ENCODE measurements at regions not wholly inside any gene's neighbourhood (a gene's known extent, or its start where the extent isn't known, plus 50 kb on each side); places are given as distances from the start of the nearest gene placed in this dataset.
"Not testable (repeated sequence)": the region's sequence is repeated elsewhere in the genome, so short reads cannot be mapped to it uniquely, and the experiment has no call there.

- DNase-seq (ENCODE audit: low read depth, low spot score), result no peak
These were observed 59.2 kb downstream of the EMX2 start for GRCh38 chr10:117601716-117602115.

- DNase-seq (ENCODE audit: low read depth, low spot score), result no peak
These were observed 60.5 kb downstream of the EMX2 start for GRCh38 chr10:117603081-117603480.

- no peak for DNase-seq (ENCODE audit: low read depth, low spot score)
These were observed 61.2 kb downstream of the EMX2 start for GRCh38 chr10:117603726-117604125.

GRCh38 chr10:117609095-117609795 is 66.7 kb downstream of the EMX2 start:
- DNase-seq (ENCODE audit: low read depth, low spot score), result no peak

- no peak for DNase-seq (ENCODE audit: low read depth, low spot score)
These were observed 67.2 kb downstream of the EMX2 start for GRCh38 chr10:117609796-117610170.

- DNase-seq (ENCODE audit: low read depth, low spot score), result no peak
These were observed 67.8 kb downstream of the EMX2 start for GRCh38 chr10:117610321-117610720.

GRCh38 chr10:117612113-117612512 is 69.6 kb downstream of the EMX2 start:
- DNase-seq (ENCODE audit: low read depth, low spot score), result no peak

- no peak for DNase-seq (ENCODE audit: low read depth, low spot score)
These were observed 73.1 kb downstream of the EMX2 start for GRCh38 chr10:117615649-117616048.

- no peak for DNase-seq (ENCODE audit: low read depth, low spot score)
These were observed 73.6 kb downstream of the EMX2 start for GRCh38 chr10:117616179-117616578.

GRCh38 chr10:117617086-117617485 is 74.5 kb downstream of the EMX2 start:
- no peak for DNase-seq (ENCODE audit: low read depth, low spot score)

GRCh38 chr10:117617659-117618058 is 75.1 kb downstream of the EMX2 start:
- DNase-seq (ENCODE audit: low read depth, low spot score), result no peak

- DNase-seq (ENCODE audit: low read depth, low spot score), result no peak
These were observed 76.7 kb downstream of the EMX2 start for GRCh38 chr10:117619223-117619622.

- DNase-seq (ENCODE audit: low read depth, low spot score), result no peak
These were observed 77.3 kb downstream of the EMX2 start for GRCh38 chr10:117619707-117620405.

- no peak for DNase-seq (ENCODE audit: low read depth, low spot score)
These were observed 78.7 kb downstream of the EMX2 start for GRCh38 chr10:117621196-117621595.

- DNase-seq (ENCODE audit: low read depth, low spot score), result no peak
These were observed 79.4 kb downstream of the EMX2 start for GRCh38 chr10:117621795-117622420.

GRCh38 chr10:117622471-117623184 is 80.1 kb downstream of the EMX2 start:
- no peak for DNase-seq (ENCODE audit: low read depth, low spot score)

GRCh38 chr10:117626228-117626627 is 83.7 kb downstream of the EMX2 start:
- DNase-seq (ENCODE audit: low read depth, low spot score), result no peak

GRCh38 chr10:117627561-117627960 is 85.0 kb downstream of the EMX2 start:
- no peak for DNase-seq (ENCODE audit: low read depth, low spot score)

- DNase-seq (ENCODE audit: low read depth, low spot score), result not testable (repeated sequence)
These were observed 87.2 kb downstream of the EMX2 start for GRCh38 chr10:117629717-117630116.

- no peak for DNase-seq (ENCODE audit: low read depth, low spot score)
These were observed 89.0 kb downstream of the EMX2 start for GRCh38 chr10:117631276-117632145.

- no peak for DNase-seq (ENCODE audit: low read depth, low spot score)
These were observed 89.9 kb downstream of the EMX2 start for GRCh38 chr10:117632406-117632805.
